HG03103 (cell line): ENCODE measurements at regions not wholly inside any gene's neighbourhood (a gene's known extent, or its start where the extent isn't known, plus 50 kb on each side); places are given as distances from the start of the nearest gene placed in this dataset.

Experiments used
- ATAC-seq: cut with Tn5 transposase; IDR thresholded peaks from one replicate; pipeline ENCODE4 v1.9.1; 2021; ENCODE audit warnings: low read depth; ENCODE audit not compliant: unreplicated experiment

DNA sequence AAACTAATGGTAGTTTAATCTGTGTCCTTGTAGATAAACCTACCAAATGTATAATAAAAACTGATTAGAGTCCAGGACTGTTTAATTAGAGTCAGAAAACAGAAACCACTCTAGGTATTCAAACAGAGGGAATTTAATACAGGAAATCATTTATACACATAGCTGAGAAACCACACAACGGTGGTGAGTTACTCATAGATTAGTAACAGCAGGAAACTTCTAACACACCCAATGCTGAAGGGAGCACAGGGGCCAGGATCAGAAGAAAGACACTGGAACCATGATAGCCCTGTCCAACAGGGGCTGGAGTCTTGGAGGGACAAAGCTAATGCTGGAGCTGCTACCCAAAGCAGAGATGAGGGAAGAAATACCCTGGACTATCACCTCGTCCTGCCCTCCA lies 321.0 kb downstream of the ACTL7B start:
- no peak for ATAC-seq

DNA sequence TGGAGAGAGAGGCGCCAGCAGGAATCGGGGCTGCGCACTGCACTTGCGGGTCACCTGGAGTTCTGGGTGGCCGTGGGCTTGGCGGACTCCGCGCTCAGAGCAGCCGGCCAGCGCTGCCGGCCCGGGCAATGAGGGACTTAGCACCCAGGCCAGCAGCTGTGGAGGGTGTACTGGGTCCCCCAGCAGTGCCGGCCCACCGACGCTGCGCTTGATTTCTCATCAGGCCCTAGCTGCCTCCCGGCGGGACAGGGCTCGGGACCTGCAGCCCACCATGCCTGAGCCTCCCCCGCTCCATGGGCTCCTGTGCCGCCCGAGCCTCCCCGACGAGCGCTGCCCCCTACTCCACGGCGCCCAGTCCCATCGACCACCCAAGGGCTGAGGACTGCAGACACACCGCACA lies 325.6 kb downstream of the ACTL7B start:
- no peak for ATAC-seq

DNA sequence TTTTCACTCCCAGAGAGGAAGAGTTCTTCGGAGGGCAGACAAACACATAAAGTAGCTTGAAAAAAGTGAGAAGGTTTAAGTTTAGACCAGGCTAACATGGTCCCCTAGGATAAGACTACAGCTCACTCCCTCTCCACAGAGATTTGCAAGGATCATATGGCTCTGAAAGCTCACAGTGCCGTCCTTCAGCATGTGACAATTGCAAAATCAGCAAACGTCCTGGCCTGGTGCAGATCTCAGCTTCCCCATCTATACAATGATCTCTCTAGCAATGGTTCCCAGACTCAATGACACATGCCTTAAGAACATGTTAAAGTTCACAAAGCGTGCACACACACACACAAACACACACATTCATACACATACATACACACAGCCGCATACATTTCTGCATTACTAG lies 327.6 kb downstream of the ACTL7B start:
- no peak for ATAC-seq

DNA sequence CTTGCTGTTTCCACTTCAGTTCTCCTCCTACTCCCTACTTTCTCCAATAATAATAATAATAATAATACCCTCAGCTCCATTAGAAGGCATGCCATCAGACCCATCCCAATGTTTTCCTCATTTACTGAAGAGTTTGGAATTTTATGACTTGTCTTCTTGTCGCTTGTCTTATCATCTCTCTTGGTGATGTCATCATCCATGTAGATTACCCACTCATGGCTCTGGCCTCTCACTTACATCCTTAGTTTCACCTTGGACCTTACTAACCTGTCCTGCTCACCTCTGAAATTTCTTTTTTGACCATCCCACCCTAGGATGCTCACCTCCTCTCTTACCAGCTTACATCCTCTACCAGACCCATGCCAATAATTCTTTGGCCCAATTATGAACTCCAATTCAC lies 329.3 kb downstream of the ACTL7B start:
- no peak for ATAC-seq

DNA sequence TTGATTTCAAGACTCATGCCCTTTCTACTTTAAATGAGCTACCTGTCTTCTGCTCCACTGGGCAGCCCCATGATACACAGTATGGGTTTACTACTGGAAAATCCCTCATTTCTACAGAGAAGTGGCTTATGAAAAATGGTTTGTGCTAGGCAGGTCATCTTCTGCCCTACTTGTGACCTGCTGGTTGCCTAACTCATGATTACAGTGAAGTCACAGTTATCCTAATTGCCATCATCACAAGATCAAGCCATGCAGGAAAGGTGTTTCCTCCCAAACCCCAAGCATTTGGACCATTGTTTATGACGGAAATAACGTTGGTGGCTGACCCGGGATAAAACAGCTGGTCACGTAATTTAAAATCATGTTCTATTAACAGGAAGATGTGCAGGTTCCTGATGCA lies 330.6 kb downstream of the ACTL7B start:
- no peak for ATAC-seq

DNA sequence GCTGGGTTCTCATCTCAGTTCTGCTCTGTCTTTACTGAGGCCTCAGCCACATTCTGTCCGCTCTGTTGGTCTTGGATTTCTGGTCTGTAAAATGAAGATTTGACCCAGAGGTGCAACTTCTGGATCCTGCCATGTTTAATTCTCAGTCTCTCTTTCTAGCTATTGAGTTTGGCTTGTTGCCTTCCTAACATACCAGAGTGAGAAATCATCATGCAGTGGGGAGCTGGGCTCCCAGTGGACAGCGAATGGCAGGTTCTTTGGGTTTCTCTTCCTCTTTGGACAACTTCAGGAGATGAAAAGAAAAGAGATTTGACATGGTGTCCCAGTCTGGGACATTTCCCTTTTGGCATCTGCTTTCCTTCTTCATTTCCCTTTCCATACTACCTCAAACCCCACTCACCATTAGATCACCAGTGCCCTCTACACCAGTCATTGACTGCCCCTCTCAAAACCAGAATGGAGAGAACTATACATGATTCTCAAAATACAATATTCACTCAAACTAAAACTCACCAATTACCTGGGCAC lies 334.7 kb downstream of the ACTL7B start:
- ATAC-seq = no peak

DNA sequence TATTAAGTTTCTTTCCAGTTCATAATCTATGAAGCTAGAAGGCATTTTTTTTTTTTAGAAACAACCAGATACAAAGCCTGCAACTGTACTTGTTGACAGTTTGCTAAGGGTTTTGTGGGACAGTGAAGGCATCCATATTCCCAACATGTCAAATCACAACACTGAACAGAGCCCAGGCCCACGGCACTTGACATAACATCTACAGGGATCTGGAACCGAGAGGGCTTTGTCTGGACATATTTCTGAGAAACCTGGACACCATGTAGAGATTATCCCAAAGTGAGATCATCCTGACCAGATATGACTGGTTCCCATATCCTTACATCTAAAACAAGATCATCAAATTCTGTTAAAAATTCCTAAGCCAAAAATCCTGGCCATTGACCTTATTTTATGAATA lies 336.3 kb downstream of the ACTL7B start:
- no peak for ATAC-seq

DNA sequence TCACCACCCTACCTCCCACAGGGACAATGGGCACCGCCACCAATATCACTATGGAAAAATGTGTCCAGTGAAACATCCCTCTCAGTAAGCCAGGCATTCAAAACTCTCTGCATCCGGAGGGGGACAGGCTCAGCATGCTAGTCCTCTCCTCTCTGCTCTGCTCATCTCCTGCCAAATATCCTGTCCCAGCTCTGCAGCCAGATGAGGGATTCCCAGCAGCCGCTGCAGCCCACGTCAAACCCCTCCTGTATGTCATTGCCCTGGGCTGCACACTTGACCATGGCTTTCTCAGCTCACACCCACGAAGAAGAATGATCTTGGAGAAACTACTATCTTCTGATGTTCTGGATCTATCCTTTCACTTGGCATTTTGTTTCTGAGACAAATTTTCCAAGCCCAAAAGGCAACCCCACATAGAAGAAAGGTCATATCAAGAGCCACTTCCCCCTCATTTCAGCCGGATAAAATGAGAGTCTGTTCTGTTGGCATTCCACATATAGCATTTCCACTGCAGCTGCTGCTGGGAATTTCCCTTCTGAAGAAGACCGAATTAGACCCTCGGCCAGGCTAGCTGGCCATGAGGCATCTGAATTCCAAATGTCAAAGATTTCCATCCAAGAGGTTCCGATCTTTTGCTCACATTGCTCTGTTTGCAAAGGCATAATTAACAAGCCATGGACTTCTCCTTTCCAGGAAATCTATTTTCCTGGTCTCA lies 338.0 kb downstream of the ACTL7B start:
- no peak for ATAC-seq

DNA sequence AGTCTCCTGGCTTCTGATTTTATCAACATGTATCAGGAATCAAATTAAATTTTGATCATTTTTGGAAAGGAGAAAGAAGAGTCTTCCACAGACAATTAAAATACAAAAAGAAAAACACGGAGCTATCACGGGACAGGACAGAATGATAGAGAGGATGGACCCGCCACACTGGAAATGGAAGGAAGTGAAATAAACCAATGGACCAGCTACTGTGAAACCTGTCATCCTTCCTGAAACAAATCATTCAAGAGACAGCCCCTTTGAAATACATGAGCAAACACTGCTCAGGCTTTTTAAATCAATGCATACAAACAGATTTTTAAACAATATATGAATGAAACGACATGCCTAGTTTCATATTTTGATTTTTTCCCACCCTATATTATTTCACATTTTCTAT lies 339.4 kb downstream of the ACTL7B start:
- no peak for ATAC-seq

DNA sequence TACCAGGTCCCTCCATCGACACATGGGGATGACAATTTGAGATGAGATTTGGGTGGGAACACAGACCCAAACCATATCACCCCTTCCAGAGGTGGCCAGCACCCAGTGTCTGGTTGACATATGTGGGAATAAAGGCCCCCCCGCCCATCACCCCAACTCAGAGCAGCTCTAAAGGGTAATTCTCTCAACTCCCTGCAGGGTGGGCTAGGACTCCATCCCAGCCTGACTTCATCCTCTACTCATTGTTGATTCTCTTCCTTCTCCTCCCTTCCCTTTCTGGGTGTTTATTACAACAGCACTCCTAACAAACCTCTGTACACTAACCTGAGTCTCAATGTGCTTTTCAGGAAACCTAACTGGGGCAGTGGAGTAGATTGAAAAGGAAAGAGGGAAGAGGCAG lies 339.9 kb downstream of the ACTL7B start:
- ATAC-seq = no peak

DNA sequence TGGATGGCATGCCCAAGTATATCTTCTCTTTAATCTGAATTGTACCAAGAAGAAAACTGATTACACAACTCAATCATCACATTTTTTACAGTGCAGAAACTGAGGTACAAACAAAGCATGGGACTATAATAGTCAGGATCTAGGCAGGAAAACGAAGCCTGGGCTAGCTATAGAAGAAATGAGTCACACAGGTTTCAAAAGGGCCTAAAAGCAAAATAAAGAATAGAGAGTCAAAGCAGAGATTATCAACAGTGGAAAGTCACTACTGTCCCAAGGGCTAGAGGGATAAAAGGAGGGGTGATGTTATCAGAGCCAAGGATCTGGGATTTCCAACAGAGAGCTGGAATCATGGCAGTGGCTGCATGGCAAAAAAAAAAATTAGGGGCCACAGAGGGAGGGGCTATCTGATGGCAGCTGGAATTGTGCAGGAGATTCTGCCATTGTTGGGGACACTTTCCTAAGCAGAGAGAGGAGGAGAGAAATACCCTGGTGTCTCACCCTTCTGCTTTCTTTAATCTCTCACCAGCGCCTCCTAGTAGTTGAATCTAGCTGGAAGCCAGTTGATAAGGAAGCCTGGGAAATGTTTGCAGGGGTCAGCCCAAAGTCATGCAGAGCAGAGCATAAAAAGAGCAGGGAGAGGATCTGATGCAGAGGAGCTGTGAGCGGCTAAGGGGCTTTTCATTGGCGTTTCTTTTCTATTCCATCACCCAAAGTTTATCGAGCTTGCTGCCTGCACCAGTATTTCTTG lies 343.2 kb downstream of the ACTL7B start:
- ATAC-seq = no peak

DNA sequence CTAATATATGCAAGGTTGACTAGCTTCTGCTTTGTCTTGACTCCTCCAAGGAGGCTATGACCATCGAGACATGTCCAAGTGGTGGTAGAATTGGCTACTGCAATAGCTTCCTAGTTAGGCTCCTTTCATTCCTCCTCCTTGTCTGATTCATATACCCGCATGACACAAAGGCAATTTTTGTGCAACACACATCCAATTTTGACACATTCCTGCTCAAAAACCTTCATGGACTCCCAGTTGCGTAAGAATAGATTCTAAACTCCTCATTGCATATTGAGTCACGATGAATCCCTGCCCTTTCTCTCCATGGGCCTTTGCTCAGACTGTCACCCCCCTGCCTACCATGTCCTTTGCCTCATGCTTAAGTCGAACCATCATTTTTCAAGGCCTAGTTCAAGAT lies 344.5 kb downstream of the ACTL7B start:
- no peak for ATAC-seq

DNA sequence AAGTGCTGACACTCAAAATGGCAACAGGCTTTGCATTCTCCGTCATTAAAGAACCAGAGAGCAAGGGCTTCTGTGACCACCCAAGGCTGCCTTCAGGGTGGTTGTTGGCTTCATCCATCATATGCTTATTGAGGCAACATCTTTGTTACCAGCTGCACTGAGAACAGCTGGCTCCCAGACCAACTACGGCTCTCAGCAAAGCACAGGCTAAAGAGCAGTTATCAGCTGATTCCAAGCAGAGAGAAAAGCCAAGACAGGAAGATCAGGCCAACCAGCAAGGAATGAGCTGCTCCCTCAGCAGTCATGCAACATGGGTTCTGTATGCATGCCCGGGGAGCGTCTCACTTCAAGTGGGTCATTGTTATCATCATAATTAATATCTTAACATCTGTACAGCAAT lies 358.9 kb downstream of the ACTL7B start:
- no peak for ATAC-seq

DNA sequence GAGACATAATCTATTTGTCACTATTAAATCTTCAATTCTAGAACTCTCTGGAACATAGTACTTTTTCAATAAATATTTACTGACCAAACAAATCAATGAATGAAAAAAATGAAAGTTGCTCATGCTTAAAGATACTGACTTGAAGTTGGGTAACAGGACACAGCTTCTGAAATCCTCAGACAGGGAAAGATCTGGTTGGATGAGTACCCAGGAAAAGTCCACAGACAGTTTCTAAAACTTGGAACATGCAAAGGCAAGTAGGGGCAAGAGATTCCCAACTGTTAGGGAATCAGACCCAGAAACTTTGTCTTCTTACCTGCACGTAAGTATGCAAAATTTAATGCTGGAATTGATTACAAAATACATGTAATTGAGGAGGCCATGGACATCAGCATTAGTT lies 366.2 kb downstream of the ACTL7B start:
- ATAC-seq = no peak

DNA sequence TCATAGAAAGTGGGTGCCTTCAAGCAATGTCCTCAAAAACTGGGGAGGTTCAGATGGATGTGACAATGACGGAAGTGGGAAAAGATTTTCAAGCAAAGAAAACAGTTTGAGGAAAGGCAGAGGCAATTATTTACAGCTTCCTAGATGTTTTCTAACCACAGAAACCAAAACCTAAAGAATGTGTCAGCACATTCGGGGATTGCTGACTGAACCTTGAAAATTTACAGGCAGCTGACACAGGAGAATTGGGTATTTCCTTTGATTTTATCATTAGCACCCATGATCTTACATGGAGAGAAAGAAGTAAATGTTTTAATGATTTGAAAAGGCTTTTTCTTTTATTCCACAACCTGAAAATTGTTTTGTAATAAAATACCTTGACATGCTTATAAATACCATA lies 369.0 kb downstream of the ACTL7B start:
- ATAC-seq = no peak

DNA sequence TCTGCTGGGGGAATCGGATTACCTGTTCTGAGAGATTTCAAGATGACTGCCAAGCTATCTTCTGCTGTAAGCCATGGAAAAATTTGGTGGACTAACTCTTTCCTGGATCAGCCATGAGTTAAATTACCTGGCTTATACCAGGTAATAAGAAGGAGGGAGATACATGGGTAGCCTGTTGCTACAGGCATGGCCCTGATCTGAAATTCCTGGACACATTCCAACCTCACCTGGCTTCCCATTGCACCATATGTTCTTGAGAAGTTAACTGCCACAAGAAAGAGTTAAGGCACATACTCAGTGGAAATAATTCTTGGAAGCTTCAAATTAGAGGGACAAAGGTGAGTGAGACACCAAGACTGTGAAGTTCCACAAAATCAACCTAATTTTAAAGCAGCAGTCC lies 371.3 kb downstream of the ACTL7B start:
- no peak for ATAC-seq

DNA sequence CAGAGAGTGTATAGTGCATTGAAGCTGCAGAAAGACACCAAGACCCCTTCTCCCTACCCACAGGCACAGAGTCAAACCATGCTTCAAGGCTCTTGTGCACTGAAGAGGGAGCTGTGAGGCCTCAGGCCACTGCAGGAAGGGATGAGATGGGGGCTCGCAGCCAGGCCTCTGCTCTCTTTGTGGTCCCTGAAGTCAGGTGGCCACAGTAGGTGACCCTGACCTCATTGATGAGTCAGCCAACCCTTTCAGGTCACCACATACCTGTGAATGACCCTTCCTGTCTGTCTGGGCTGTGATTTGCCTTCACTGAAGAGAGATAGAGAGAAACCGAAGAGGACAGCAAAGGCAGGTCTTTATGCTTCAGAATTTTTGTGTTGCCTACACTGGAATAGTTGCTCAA lies 372.1 kb downstream of the ACTL7B start:
- no peak for ATAC-seq

DNA sequence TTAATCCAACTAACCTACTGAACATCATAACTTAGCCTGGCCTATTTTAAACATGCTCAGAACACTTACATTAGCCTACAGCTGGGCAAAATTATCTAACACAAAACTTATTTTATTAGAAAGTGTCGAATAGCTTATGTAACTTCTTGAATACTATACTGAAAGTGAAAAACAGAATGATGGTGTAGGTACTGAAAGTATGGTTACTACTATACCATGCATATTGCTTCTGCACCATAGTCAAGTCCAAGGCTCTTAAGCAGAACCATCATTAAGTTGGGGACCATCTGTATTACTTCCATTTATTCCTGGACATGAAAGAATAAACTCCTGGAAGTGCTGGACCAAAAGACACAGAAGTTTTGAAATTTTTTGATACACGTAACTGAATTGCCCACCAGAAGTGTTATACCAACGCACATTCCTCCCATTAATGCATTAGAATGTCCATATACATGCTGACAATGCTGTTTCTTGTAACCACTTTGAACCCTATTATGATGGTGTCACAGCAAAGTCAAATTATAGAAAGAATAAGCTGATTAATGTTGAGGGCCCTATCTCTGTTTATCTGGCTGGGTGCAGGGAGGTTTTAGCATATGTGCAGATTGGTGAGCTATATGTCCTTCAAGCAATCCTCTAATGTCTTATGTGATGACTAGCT lies 375.7 kb downstream of the ACTL7B start:
- no peak for ATAC-seq

DNA sequence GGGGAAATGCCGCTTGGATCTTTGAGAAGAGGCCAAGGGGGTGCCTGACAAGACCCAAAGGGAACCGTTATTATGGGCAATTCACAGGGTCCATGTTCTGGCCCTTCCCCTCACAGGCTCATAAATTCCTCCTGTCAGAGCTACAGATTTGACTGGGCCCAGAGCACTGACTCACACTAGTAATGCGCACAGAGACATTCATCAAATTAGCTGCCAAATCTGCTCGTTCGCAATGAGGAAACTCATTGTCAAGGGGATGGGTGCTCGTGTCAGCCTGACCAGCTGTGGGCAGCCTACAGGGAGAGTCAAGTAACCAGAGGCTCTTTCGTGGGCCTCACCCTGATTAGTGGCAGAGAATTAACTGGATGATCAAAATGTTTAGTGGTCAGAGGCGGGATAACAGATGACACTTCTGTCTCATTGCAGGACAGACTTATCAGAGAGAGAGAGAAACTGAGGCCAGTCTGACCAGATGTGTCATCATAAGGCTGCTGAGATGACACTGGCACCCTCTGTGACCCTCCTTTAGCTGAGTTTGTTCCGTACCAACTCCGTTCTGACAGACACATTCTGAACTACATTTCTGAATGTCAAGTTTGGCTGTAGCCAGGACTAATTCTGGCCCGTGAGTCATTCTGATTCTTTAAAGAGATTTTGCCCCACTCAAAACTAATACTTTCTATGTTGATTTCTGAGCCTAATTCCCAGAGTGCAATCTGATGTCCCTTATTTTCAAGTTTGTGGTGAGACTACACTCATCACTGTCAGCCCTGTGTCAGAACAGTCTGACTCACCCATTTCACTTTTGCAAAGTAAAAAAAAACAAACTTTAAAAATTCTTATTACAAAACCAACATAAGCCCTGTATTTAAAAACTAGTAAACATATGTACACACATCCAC lies 377.1 kb downstream of the ACTL7B start:
- peak; percentile 90 for ATAC-seq

DNA sequence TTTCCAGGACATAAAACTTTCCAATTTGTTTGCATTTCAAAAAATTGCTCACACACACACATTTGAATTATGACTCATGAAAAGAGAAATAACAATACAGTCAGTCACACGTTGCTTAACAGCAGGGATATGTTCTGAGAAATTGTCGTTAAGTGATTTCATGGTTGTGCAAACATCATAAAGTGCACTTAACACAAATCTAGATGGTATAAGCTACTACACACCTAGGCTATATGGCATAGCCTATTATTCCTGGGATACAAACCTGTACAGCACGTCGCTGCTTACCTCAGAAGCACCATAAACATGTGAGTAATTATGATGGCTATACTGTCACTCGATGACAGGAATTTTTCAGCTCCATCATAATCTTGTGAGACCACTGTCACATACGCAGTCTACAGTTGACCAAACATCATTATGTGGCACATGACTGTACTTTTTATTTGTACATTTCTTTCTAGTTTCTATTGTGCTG lies 378.2 kb downstream of the ACTL7B start:
- ATAC-seq = no peak
